Activated naive CD8-positive, alpha-beta T cell treated with anti-CD3 and anti-CD28 coated beads, Interleukin-2, amount 10 ng/mL, durations not matched to agents 7 days and 5 days (primary cell): ENCODE measurements at regions not wholly inside any gene's neighbourhood (a gene's known extent, or its start where the extent isn't known, plus 50 kb on each side); places are given as distances from the start of the nearest gene placed in this dataset.
A peak's percentile ranks its signal among the peaks of the same experiment; 100 is the strongest.
"Not testable (repeated sequence)": the region's sequence is repeated elsewhere in the genome, so short reads cannot be mapped to it uniquely, and the experiment has no call there.

ENCODE experiments used
- ATAC-seq: fragments of 150-1000 bp; cut with Tn5 transposase; one replicate; pipeline ENCODE4 v1.10.0; 2021; ENCODE audit warnings: low read depth, moderate library complexity
- POLR2A ChIA-PET: fragments of 350-600 bp; sonication (Branson Sonifier 250); formaldehyde crosslinking; loops from one replicate; lab custom pipeline; 2021; ENCODE audit warnings: antibody characterized with exemption; lab: Charles Lee
- DNase-seq: peaks from one replicate; pipeline ENCODE4 v3.0.0; 2021
- H3K27ac Mint-ChIP-seq: one replicate; pipeline ENCODE4 v1.8.0; 2022; ENCODE audit warnings: mild to moderate bottlenecking, mixed read lengths
- H3K27me3 Mint-ChIP-seq: one replicate; pipeline ENCODE4 v1.8.0; 2022; ENCODE audit warnings: mild to moderate bottlenecking, moderate library complexity, mixed read lengths
- H3K36me3 Mint-ChIP-seq: one replicate; pipeline ENCODE4 v1.8.0; 2021; ENCODE audit warnings: mild to moderate bottlenecking, mixed read lengths
- H3K4me1 Mint-ChIP-seq: one replicate; pipeline ENCODE4 v1.8.0; 2021; ENCODE audit warnings: mixed read lengths
- H3K4me3 Mint-ChIP-seq: one replicate; pipeline ENCODE4 v1.8.0; 2022; ENCODE audit warnings: mild to moderate bottlenecking, moderate library complexity, mixed read lengths
- H3K9me3 Mint-ChIP-seq: one replicate; pipeline ENCODE4 v1.8.0; 2021; ENCODE audit warnings: mixed read lengths

DNA sequence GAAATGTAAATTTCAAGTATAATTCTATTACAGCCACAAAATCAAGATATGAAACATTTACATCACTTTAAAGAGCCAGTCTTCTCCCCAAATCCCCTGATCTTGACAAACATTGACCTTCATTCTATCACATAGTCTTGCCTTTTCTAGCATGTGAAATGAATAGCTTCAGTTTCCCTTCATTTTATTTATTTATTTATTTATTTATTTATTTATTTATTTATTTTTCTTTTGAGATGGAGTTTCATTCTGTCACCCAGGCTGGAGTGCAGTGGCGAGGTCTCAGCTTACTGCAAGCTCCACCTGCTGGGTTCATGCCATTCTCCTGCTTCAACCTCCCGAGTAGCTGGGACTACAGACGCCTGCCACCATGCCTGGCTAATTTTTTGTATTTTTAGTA is 147.9 kb downstream of the MSL3 start:
- H3K27me3 Mint-ChIP-seq, H3K4me1 Mint-ChIP-seq, H3K9me3 Mint-ChIP-seq, DNase-seq, ATAC-seq, H3K27ac Mint-ChIP-seq, H3K4me3 Mint-ChIP-seq, POLR2A ChIA-PET, H3K36me3 Mint-ChIP-seq: not testable (repeated sequence)

DNA sequence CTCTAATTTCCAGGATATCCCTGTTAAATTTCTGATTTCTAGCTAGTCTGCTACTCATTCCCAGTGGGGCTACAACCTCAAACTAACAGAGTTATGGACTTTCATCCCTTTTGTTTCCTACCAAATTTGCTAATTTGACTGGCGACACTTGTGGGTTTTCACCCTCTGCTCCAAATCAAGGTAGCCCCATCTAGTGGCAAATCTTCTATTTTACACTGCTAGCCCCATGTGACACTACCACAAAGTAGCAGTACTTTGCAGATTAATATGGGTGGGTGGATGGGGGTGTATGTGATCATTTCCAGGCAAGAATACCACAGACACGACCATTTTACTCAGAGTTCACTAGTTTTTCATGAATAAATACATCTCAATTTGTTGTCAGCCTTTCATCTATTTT is 150.3 kb downstream of the MSL3 start:
- DNase-seq, result no peak
- no peaks in the 10 kb centered on the region for H3K27me3 Mint-ChIP-seq
- H3K36me3 Mint-ChIP-seq, result no peaks in the 10 kb centered on the region
- H3K27ac Mint-ChIP-seq, result no peak overlapping the region
- ATAC-seq, result peak; percentile 65
- peaks cover 1% of the 10 kb centered on the region for H3K4me1 Mint-ChIP-seq
- no peaks in the 10 kb centered on the region for H3K9me3 Mint-ChIP-seq
- no peak overlapping the region for H3K4me3 Mint-ChIP-seq
- POLR2A ChIA-PET, result no interaction called here

DNA sequence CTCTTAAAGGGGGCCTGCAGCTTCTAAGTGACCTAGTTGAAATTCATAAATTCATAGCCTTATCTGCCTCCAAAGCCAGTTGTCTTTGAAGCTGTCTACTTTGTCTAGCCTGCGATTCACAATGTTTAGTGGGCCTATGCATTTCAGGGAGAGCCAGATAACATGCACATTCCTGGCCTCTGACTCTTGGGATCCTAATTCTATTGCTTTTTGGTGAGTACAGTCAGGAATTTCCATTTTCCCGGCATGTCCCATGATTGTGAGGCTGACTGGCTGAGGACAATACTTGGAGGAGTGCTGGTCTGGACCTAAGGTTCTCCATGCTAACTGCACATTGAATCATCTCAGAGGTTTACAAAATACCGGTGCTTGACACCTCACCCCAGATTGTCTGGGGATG is 155.0 kb downstream of the MSL3 start:
- Mint-ChIP-seq H3K4me1 (peaks cover 1% of the 10 kb centered on the region), H3K27ac (no peak overlapping the region), H3K36me3 (no peaks in the 10 kb centered on the region), H3K4me3 (no peak overlapping the region), H3K9me3 (no peaks in the 10 kb centered on the region), H3K27me3 (peaks cover 2% of the 10 kb centered on the region)
- DNase-seq, result no peak
- ATAC-seq, result no peak
- POLR2A ChIA-PET, result no interaction called here

DNA sequence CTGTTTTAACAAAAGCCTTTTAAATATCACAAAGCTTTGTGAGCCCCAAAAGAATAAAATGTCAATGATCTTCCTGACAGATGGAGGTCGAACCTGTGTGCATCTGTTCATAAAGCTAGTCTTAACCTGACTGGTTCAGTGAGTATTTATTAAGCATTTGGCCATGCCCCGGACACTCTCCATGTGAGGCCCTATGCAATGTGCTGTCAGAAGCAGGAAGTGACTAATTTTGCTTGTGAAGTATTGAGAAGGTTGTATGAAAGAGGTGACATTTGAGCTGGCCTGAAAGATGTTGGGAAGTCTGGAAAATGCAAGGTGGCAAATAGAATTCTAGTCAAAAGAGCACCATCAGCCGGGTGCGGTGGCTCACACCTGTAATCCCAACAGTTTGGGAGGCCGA is 171.4 kb downstream of the MSL3 start:
- ATAC-seq (no peak), DNase-seq (no peak)
- H3K9me3 Mint-ChIP-seq, result peaks cover 3% of the 10 kb centered on the region
- POLR2A ChIA-PET, result no interaction called here
- H3K4me3 Mint-ChIP-seq, result no peak overlapping the region
- no peaks in the 10 kb centered on the region for H3K4me1 Mint-ChIP-seq
- H3K27ac Mint-ChIP-seq, result no peak overlapping the region
- H3K27me3 Mint-ChIP-seq, result peaks cover 6% of the 10 kb centered on the region
- H3K36me3 Mint-ChIP-seq, result no peaks in the 10 kb centered on the region

DNA sequence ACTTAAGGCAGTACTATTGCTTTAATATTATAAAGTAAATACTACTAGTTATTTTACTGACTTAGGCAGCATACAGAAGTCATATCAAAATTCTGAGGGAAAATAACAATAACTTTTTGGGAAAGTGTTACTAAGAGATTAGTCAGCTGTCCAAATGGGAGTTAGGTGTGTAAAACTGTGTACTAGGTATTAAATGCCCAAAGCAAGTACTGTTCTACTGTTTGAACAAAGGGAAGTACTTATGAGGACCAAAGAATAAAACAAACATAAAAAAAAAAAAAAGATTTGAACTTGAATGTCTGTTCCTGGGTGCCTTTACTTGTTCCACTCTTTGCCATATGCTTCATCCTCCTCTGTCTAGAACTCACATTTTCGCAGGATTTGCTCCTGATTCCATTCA is 174.4 kb downstream of the MSL3 start:
- Mint-ChIP-seq H3K4me3 (no peak overlapping the region), H3K4me1 (no peaks in the 10 kb centered on the region), H3K27ac (no peak overlapping the region), H3K9me3 (peaks cover under 1% of the 10 kb centered on the region), H3K27me3 (peaks cover 4% of the 10 kb centered on the region), H3K36me3 (no peaks in the 10 kb centered on the region)
- POLR2A ChIA-PET, result no interaction called here
- DNase-seq (no peak), ATAC-seq (no peak)

DNA sequence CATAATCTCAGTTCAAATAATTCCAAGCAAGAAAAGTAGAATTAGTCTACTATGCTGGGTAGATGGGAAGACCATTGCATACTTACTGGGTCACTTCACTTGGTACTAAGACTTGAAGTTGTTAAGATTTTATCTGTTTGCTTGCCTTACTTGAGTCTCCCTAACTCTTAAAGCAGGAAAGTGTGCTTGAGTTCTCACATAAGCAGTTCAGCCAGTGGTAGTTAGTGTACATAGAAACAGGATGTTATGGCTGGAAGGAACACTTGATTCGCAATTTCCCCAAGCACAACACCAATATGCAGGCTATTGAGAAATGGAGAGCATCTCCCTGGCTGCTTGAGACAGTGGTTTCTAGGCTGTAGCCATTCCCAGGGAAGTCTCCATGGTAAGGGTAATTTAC is 176.1 kb downstream of the MSL3 start:
- Mint-ChIP-seq H3K27me3 (peaks cover 4% of the 10 kb centered on the region), H3K4me1 (no peaks in the 10 kb centered on the region), H3K4me3 (no peak overlapping the region), H3K36me3 (no peaks in the 10 kb centered on the region), H3K9me3 (no peaks in the 10 kb centered on the region), H3K27ac (no peak overlapping the region)
- POLR2A ChIA-PET, result no interaction called here
- DNase-seq (no peak), ATAC-seq (no peak)

DNA sequence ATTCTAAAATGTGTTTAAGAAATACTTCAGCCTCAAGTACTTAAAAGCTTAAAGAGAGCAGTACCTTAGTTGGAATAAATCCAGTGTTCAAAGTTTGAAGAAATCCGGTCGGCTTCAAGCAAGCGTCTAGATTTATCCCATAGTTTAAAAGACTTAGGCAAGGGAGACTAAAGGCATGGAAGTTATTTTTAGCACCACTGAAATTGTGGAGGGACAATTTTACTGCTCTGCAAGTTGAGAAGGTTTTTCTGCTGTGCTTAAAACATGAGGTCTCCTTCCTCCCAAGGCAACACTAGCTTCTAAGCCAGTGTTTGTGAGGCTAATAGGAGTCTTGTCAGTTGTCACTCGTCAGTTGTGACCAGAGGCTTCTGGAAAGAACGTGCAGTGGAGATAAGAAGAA is 183.5 kb downstream of the MSL3 start:
- Mint-ChIP-seq H3K27me3 (no peaks in the 10 kb centered on the region), H3K4me1 (no peaks in the 10 kb centered on the region), H3K4me3 (no peak overlapping the region), H3K27ac (no peak overlapping the region), H3K36me3 (no peaks in the 10 kb centered on the region), H3K9me3 (no peaks in the 10 kb centered on the region)
- POLR2A ChIA-PET, result no interaction called here
- no peak for ATAC-seq
- no peak for DNase-seq

DNA sequence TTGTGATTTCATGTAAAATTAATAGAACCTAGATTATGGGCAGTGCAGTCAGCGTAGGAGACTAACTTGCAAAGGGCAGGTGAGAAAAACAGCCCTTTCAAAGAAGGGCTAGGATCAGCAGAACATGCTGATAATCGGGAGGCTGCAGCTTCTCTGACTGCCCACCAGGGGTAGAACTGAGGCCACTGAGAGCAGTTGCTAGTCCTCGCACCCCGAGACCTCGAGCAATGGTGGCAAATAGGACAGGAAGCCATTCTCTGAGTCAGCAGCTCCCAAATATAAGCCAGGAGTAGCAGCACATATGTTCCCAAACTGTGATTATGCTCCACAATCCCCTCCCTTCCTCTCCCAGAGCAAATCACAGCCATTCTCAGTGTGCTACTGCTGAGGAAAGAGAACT is 186.5 kb downstream of the MSL3 start:
- ATAC-seq, result no peak
- Mint-ChIP-seq H3K27ac (no peak overlapping the region), H3K36me3 (no peaks in the 10 kb centered on the region), H3K4me3 (no peak overlapping the region), H3K4me1 (no peaks in the 10 kb centered on the region), H3K27me3 (no peaks in the 10 kb centered on the region), H3K9me3 (no peaks in the 10 kb centered on the region)
- no peak for DNase-seq
- POLR2A ChIA-PET, result no interaction called here

DNA sequence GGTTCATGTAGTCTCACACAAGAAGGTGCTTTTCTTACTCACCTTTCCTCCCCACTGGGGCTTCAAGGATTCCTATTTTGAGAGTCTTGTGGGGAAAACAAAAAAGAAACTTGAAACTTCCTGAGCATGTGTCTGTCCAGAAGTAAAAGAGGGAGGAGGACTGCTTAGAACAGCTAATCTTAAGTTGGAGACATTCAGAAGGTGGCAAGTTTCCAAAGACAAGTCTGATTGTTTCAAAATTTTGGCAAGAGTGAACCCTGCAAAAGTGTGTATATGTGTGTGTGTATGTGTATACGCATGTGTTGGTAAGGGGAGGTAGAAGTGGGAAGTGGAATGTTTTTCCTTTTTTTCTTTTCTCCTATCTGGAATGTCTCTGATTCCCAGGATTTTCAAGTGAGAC is 189.0 kb upstream of the FRMPD4 start:
- H3K9me3 Mint-ChIP-seq, result no peaks in the 10 kb centered on the region
- no peak for ATAC-seq
- POLR2A ChIA-PET, result no interaction called here
- no peaks in the 10 kb centered on the region for H3K36me3 Mint-ChIP-seq
- no peak for DNase-seq
- no peak overlapping the region for H3K4me3 Mint-ChIP-seq
- H3K4me1 Mint-ChIP-seq, result no peaks in the 10 kb centered on the region
- H3K27me3 Mint-ChIP-seq, result no peaks in the 10 kb centered on the region
- H3K27ac Mint-ChIP-seq, result no peak overlapping the region

DNA sequence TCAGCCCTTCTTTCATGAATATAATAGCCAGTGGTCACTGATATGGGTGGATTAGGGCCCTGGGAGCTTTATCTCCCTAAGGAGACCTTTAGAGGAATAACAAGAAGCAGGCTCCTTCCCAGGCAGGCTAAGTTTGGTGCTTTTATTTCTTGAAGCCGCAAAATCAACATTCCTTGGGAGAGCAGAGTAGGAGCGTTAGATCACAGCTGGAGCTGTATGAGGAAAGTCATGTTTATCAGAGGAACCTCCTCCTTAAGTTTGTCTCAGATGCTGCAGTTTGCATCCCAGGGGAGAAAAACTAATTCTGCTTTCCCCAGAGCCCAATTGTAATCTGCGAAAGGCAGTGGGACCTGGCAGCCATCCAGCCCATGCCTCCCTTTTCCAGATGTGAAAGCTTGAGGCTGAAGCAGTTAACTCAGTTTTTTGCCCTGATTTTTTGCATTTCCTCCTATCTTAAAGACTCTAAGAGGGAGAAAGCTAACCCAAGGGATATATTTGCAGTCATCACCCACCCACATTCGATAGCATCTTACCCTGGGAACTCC is 186.0 kb upstream of the FRMPD4 start:
- H3K27me3 Mint-ChIP-seq, result no peaks in the 10 kb centered on the region
- no peak for ATAC-seq
- H3K36me3 Mint-ChIP-seq, result no peaks in the 10 kb centered on the region
- H3K9me3 Mint-ChIP-seq, result no peaks in the 10 kb centered on the region
- no peak for DNase-seq
- no peak overlapping the region for H3K27ac Mint-ChIP-seq
- H3K4me3 Mint-ChIP-seq, result no peak overlapping the region
- no peaks in the 10 kb centered on the region for H3K4me1 Mint-ChIP-seq
- POLR2A ChIA-PET, result no interaction called here

DNA sequence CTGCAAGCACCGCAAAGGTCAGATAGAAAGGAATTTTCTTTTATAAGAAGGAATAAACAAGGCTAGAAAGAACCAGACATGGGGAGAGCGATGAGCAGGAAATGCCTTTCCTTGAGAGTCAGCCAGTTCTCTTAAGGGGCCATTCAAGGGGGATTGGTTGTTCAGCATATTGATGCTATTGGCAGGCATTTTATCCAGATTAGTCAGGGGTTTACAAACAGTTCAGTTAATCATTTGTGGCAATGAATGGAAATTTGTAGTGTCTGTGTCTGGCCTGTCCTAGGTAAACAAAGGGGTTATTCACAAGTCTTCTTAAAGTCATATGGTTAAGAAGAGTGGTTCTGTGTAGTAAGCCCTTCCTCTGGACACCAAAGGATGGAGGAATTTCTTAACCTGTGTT is 184.7 kb upstream of the FRMPD4 start:
- ATAC-seq, result no peak
- no peaks in the 10 kb centered on the region for H3K9me3 Mint-ChIP-seq
- H3K4me1 Mint-ChIP-seq, result no peaks in the 10 kb centered on the region
- DNase-seq, result no peak
- no peaks in the 10 kb centered on the region for H3K36me3 Mint-ChIP-seq
- no peak overlapping the region for H3K27ac Mint-ChIP-seq
- no peaks in the 10 kb centered on the region for H3K27me3 Mint-ChIP-seq
- H3K4me3 Mint-ChIP-seq, result no peak overlapping the region
- POLR2A ChIA-PET, result no interaction called here

DNA sequence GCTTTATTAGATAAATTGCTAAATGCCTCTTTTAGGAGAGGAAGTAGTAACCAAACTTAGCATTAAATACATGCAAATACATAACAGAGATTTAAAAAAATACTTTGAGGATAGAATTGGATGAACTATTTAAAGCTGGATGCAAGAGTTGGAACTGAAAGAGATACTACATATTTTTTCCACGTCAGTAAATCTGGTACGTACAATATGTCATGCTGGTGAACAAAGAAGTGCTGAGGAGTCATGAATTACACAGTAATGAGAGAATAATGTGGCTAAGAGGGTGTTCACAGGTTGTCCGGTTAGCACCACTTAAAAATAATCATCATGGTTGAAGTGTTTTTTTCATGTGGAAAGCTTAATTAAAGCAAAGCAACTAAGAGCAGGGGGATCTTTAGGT is 184.1 kb upstream of the FRMPD4 start:
- Mint-ChIP-seq H3K27me3 (peaks cover 1% of the 10 kb centered on the region), H3K9me3 (no peaks in the 10 kb centered on the region), H3K36me3 (no peaks in the 10 kb centered on the region), H3K27ac (no peak overlapping the region), H3K4me3 (no peak overlapping the region), H3K4me1 (no peaks in the 10 kb centered on the region)
- POLR2A ChIA-PET, result no interaction called here
- DNase-seq, result no peak
- ATAC-seq, result no peak

DNA sequence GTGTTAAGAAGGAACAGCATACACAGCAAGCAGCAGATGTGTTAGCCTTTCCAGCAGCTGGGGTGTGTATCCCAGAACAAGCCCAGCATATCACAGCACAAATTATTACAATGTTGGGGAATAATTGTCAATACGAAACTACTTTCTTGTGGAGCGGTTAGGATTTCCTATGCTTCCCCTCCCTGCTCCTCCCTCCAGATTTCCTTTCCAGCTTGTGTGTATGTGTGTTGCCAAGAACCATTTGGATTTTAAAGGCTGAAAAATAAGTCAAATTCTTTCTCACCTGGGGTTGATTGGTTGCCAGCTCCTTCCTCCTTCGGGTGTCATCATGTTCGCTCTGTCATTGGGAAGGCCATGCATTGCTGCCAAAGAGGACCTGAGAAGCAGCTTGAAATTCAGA is 178.2 kb upstream of the FRMPD4 start:
- H3K27me3 Mint-ChIP-seq, result peaks cover 1% of the 10 kb centered on the region
- ATAC-seq (no peak), DNase-seq (no peak)
- H3K4me1 Mint-ChIP-seq, result no peaks in the 10 kb centered on the region
- H3K9me3 Mint-ChIP-seq, result no peaks in the 10 kb centered on the region
- no peak overlapping the region for H3K4me3 Mint-ChIP-seq
- no peak overlapping the region for H3K27ac Mint-ChIP-seq
- POLR2A ChIA-PET, result no interaction called here
- H3K36me3 Mint-ChIP-seq, result no peaks in the 10 kb centered on the region

DNA sequence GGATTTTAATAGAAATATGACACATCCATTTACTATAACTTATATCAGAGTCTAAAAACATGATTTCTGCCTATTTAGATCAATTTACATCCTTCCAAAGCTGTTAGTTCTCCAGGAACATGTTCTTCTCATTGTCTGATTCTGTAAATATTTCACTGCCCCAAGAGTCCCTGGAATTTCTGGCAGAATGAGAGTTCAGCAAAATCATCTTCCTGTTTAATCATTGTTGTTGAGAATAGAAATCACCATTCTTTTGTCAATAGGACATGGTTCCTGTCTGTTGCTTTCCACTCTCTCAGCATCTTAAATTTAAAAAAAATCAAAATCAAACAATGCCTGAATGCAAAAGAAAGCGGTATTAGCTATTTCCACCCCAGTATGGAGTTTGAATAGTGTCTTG is 172.8 kb upstream of the FRMPD4 start:
- no peak for ATAC-seq
- H3K9me3 Mint-ChIP-seq, result no peaks in the 10 kb centered on the region

More for the DNA sequence above, 172.8 kb upstream of the FRMPD4 start:
- no peaks in the 10 kb centered on the region for H3K27me3 Mint-ChIP-seq
- H3K27ac Mint-ChIP-seq, result no peak overlapping the region
- DNase-seq, result no peak
- H3K4me1 Mint-ChIP-seq, result no peaks in the 10 kb centered on the region
- no peaks in the 10 kb centered on the region for H3K36me3 Mint-ChIP-seq
- POLR2A ChIA-PET, result no interaction called here
- no peak overlapping the region for H3K4me3 Mint-ChIP-seq
